HCT116 (cell line): ENCODE measurements at regions not wholly inside any gene's neighbourhood (a gene's known extent, or its start where the extent isn't known, plus 50 kb on each side); places are given as distances from the start of the nearest gene placed in this dataset.

Experiments used
- ATAC-seq: fragments of 200-7000 bp; cut with Tn5 transposase; 2 replicates; pipeline ENCODE4 v1.9.1; 2020; ENCODE audit warnings: mild to moderate bottlenecking, moderate library complexity
- BruUV-seq: library from RNA; stranded (reverse); fragments of 400-500 nt; replicated peaks from 2 replicates; lab custom pipeline; 2021; lab: Mats Ljungman, UMichigan
- CTCF ChIA-PET: fragments of 300-600 bp; sonication (Branson Sonifier 250); formaldehyde crosslinking; loops from one replicate; lab custom pipeline; 2021; ENCODE audit warnings: antibody characterized with exemption; lab: Charles Lee
- POLR2A ChIA-PET: fragments of 300-600, 350-600 bp; sonication (Branson Sonifier 250); formaldehyde crosslinking; loops from one replicate; lab custom pipeline; 2021; ENCODE audit warnings: antibody characterized with exemption; lab: Charles Lee
- RAD21 ChIA-PET, 2 experiments: fragments of 300-600 bp; sonication (Branson Sonifier 250); formaldehyde crosslinking; loops; one replicate each; lab custom pipeline; 2023; ENCODE audit warnings: low total read pairs in 2 of 2; ENCODE audit not compliant: uncharacterized antibody in 2 of 2, unreplicated experiment in 2 of 2, low non-redundant PET in 1 of 2; lab: Charles Lee
- DNase-seq: peaks from one replicate; pipeline ENCODE4 v3.0.0-alpha.2; 2010; ENCODE audit warnings: low read depth, low spot score
- H2AFZ ChIP-seq: fragments of 200-600 bp; shearing (Covaris generic), sonication (generic); 2 replicates; pipeline ENCODE4 v1.6.1; 2017; ENCODE audit warnings: low read depth, mixed run types, mixed read lengths, antibody characterized with exemption, low read length; ENCODE audit not compliant: poor library complexity, severe bottlenecking
- H3K27ac ChIP-seq: 2 replicates; pipeline ENCODE4 v1.5.1; 2012; ENCODE audit warnings: low read depth, low read length
- H3K27me3 ChIP-seq: fragments of 200-600 bp; sonication (generic); 2 replicates; pipeline ENCODE4 v1.6.1; 2016; ENCODE audit warnings: mixed run types, low read length, mixed read lengths; ENCODE audit not compliant: insufficient read depth
- H3K36me3 ChIP-seq, 2 experiments: fragments of 200-500 bp in 1 of 2; fragments of 200-600 bp in 1 of 2; sonication (Bioruptor generic) in 1 of 2; sonication (generic) in 1 of 2; 2 replicates each; pipeline versions ENCODE4 v1.5.1 to v1.6.1; 2014 to 2016; ENCODE audit warnings: low read length in 2 of 2, inconsistent platforms in 1 of 2, mixed read lengths in 1 of 2, mixed run types in 1 of 2; ENCODE audit not compliant: insufficient read depth in 2 of 2, control insufficient read depth in 1 of 2
- H3K4me1 ChIP-seq, 2 experiments: fragments of 200-600 bp in 1 of 2; sonication (generic) in 1 of 2; 2 replicates each; pipeline versions ENCODE4 v1.5.1 to v1.6.1; 2012 to 2017; ENCODE audit warnings: low read length in 2 of 2, inconsistent platforms in 1 of 2, mild to moderate bottlenecking in 1 of 2, mixed read lengths in 1 of 2, mixed run types in 1 of 2, moderate library complexity in 1 of 2; ENCODE audit not compliant: insufficient read depth in 2 of 2, control insufficient read depth in 1 of 2
- H3K4me2 ChIP-seq: fragments of 200-600 bp; sonication (generic); 2 replicates; pipeline ENCODE4 v1.6.1; 2017; ENCODE audit warnings: mixed run types, low read length, mixed read lengths
- H3K4me3 ChIP-seq, 2 experiments: fragments of 200-600 bp in 1 of 2; sonication (generic) in 1 of 2; replicated peaks in 1 of 2; 2 replicates each; pipeline ENCODE4 v1.5.1; 2011 to 2016; ENCODE audit warnings: low read length in 2 of 2, control low read depth in 1 of 2, low read depth in 1 of 2, mild to moderate bottlenecking in 1 of 2, mixed read lengths in 1 of 2, mixed run types in 1 of 2
- H3K79me2 ChIP-seq: fragments of 200-600 bp; sonication (generic); 2 replicates; pipeline ENCODE4 v1.6.1; 2017; ENCODE audit warnings: mild to moderate bottlenecking, mixed run types, low read length, moderate library complexity, mixed read lengths; ENCODE audit not compliant: insufficient read depth
- H3K9ac ChIP-seq: fragments of 200-600 bp; sonication (generic); 2 replicates; pipeline ENCODE4 v1.6.1; 2016; ENCODE audit warnings: low read length, mixed read lengths
- H3K9me2 ChIP-seq: fragments of 200-600 bp; sonication (generic), shearing (Covaris generic); 2 replicates; pipeline ENCODE4 v1.6.1; 2017; ENCODE audit warnings: mixed run types, mild to moderate bottlenecking, moderate library complexity; ENCODE audit not compliant: insufficient read depth
- H3K9me3 ChIP-seq, 2 experiments: fragments of 200-500 bp in 1 of 2; fragments of 200-600 bp in 1 of 2; sonication (Bioruptor generic) in 1 of 2; sonication (generic) in 1 of 2; 2 replicates each; pipeline ENCODE4 v1.6.1; 2014 to 2017; ENCODE audit warnings: low read length in 2 of 2, mixed read lengths in 2 of 2, inconsistent platforms in 1 of 2, low read depth in 1 of 2, mild to moderate bottlenecking in 1 of 2, mixed run types in 1 of 2, moderate library complexity in 1 of 2; ENCODE audit not compliant: control insufficient read depth in 1 of 2, insufficient read depth in 1 of 2
- H4K20me1 ChIP-seq: fragments of 200-600 bp; sonication (generic), shearing (Covaris generic); 2 replicates; pipeline ENCODE4 v1.6.1; 2017; ENCODE audit warnings: mixed run types, mild to moderate bottlenecking, moderate library complexity; ENCODE audit not compliant: insufficient read depth
- CTCF ChIP-seq, 3 experiments: fragments of 200-600 bp in 1 of 3; sonication (generic) in 1 of 3; IDR thresholded peaks in 2 of 3; conservative IDR thresholded peaks in 1 of 3; 2 replicates each; pipeline ENCODE4 v1.5.1; 2012 to 2017; ENCODE audit warnings: low read depth in 2 of 3, low read length in 2 of 3, antibody characterized with exemption in 1 of 3, borderline replicate concordance in 1 of 3, control low read depth in 1 of 3, mild to moderate bottlenecking in 1 of 3, mixed read lengths in 1 of 3, mixed run types in 1 of 3, moderate library complexity in 1 of 3; ENCODE audit not compliant: insufficient read depth in 1 of 3
- EZH2 ChIP-seq: fragments of 200-600 bp; sonication (generic); IDR thresholded peaks from 2 replicates; pipeline ENCODE4 v1.6.1; 2017; ENCODE audit warnings: antibody characterized with exemption, mixed run types
- EZH2phosphoT487 ChIP-seq: fragments of 200-600 bp; IDR thresholded peaks from 2 replicates; pipeline ENCODE4 v1.6.1; 2018; ENCODE audit warnings: antibody characterized with exemption, borderline replicate concordance
- FOSL1 ChIP-seq: IDR thresholded peaks from 2 replicates; pipeline ENCODE4 v1.6.1; 2012; ENCODE audit warnings: low read depth
- MAX ChIP-seq: IDR thresholded peaks from 2 replicates; pipeline ENCODE4 v1.6.1; 2012
- POLR2AphosphoS5 ChIP-seq: IDR thresholded peaks from 2 replicates; pipeline ENCODE4 v1.6.1; 2011; ENCODE audit warnings: mild to moderate bottlenecking, low read depth, low read length, moderate library complexity
- SIN3A ChIP-seq: IDR thresholded peaks from 2 replicates; pipeline ENCODE4 v1.6.1; 2012; ENCODE audit warnings: low read depth
- TCF7L2 ChIP-seq: IDR thresholded peaks from 2 replicates; pipeline ENCODE4 v1.7.0; 2011; ENCODE audit warnings: borderline replicate concordance, inconsistent platforms; ENCODE audit not compliant: insufficient read depth, insufficient read length; ENCODE audit errors: extremely low read depth
- YY1 ChIP-seq: IDR thresholded peaks from 2 replicates; pipeline ENCODE4 v1.6.1; 2011; ENCODE audit warnings: low read length, low read depth, moderate library complexity, mild to moderate bottlenecking; ENCODE audit not compliant: insufficient replicate concordance; ENCODE audit errors: extremely low read depth
- ZBTB33 ChIP-seq: IDR thresholded peaks from 2 replicates; pipeline ENCODE4 v1.6.1; 2011; ENCODE audit warnings: mild to moderate bottlenecking, low read length, moderate library complexity; ENCODE audit not compliant: insufficient replicate concordance; ENCODE audit errors: extremely low read depth
- ZFX ChIP-seq: fragments of 450-650 bp; IDR thresholded peaks from 2 replicates; pipeline ENCODE4 v1.6.1; 2017
- ZNF274 ChIP-seq: fragments of 200-500 bp; sonication (Bioruptor generic); IDR thresholded peaks from 2 replicates; pipeline ENCODE4 v1.6.1; 2014; ENCODE audit warnings: mild to moderate bottlenecking, low read depth, low read length, inconsistent platforms
- intact Hi-C: fragments of 100-400 bp; cut with micrococcal nuclease; formaldehyde crosslinking; loops from 2 replicates; pipeline ENCODE4 v1.10.0; 2022

- no peak for TF ChIP-seq FOSL1
Observed at GRCh38 chr9:73595036-73595545, 443.4 kb downstream of the ANXA1 start (continued).

- H3K79me2 ChIP-seq: no peaks in the 10 kb centered on the region
- ChIA-PET CTCF (no interaction called here), RAD21 (no interaction called here), POLR2A (no interaction called here)
- DNase-seq (no peak), ATAC-seq (no peak)
- H3K9me3 ChIP-seq: no peaks in the 10 kb centered on the region
- no peaks in the 10 kb centered on the region for H3K4me1 ChIP-seq
- H3K27ac ChIP-seq: no peak overlapping the region
- no TSS peak for BruUV-seq
- no peaks in the 10 kb centered on the region for H3K9me2 ChIP-seq
- H3K4me3 ChIP-seq: no peak overlapping the region
- intact Hi-C loops: no loop called here
- no peaks in the 10 kb centered on the region for H4K20me1 ChIP-seq
- TF ChIP-seq ZFX: no peak
- TF ChIP-seq EZH2phosphoT487: no peak
- no peak for TF ChIP-seq CTCF (IDR thresholded peaks at IDR 0.05 in 2 of 3, conservative IDR thresholded peaks at IDR 0.05 in 1 of 3; ENCODE audit: borderline replicate concordance in 1 of 3, insufficient read depth in 1 of 3, low read depth in 2 of 3, low read length in 2 of 3)
- no peak for TF ChIP-seq YY1
- no peak for TF ChIP-seq ZNF274
- TF ChIP-seq EZH2: no peak
- no peak for TF ChIP-seq SIN3A
- TF ChIP-seq MAX: no peak
- TF ChIP-seq TCF7L2: no peak
- no peak for TF ChIP-seq ZBTB33
- TF ChIP-seq POLR2AphosphoS5: no peak
- H2AFZ ChIP-seq: no peak overlapping the region
- H3K36me3 ChIP-seq: no peaks in the 10 kb centered on the region
- H3K4me2 ChIP-seq: no peak overlapping the region
- H3K27me3 ChIP-seq: peaks cover 17% of the 10 kb centered on the region; the same call in 1 of the 2 replicates
- H3K9ac ChIP-seq: no peak overlapping the region
Observed at GRCh38 chr9:73596321-73596720, 444.7 kb downstream of the ANXA1 start.
